H1 (cell line): ENCODE measurements at regions not wholly inside any gene's neighbourhood (a gene's known extent, or its start where the extent isn't known, plus 50 kb on each side); places are given as distances from the start of the nearest gene placed in this dataset.

Experiments used
- CEBPB ChIP-seq: IDR thresholded peaks from 2 replicates; pipeline ENCODE4 v1.6.1; 2012; ENCODE audit warnings: low read depth, low read length
- FOSL1 ChIP-seq: IDR thresholded peaks from 2 replicates; pipeline ENCODE4 v1.6.1; 2011; ENCODE audit warnings: mild to moderate bottlenecking, low read depth, low read length, moderate library complexity; ENCODE audit not compliant: insufficient read depth
- KDM1A ChIP-seq: fragments of 200-600, 300-600 bp; sonication (generic); IDR thresholded peaks from 2 replicates; pipeline ENCODE4 v1.7.1; 2016; ENCODE audit warnings: mild to moderate bottlenecking, low read length, borderline replicate concordance
- NRF1 ChIP-seq: IDR thresholded peaks from 2 replicates; pipeline ENCODE4 v1.6.1; 2011; ENCODE audit warnings: mild to moderate bottlenecking, low read depth, low read length, improper control_type of control experiment
- POLR2A ChIP-seq, 2 experiments: IDR thresholded peaks; 1 replicate in 1 of 2; 2 replicates in 1 of 2; pipeline ENCODE4 v1.6.1; 2011; ENCODE audit warnings: low read depth in 2 of 2, low read length in 2 of 2, mild to moderate bottlenecking in 2 of 2; ENCODE audit errors: control extremely low read depth in 1 of 2
- POLR2AphosphoS5 ChIP-seq: IDR thresholded peaks from 2 replicates; pipeline ENCODE4 v1.6.1; 2011; ENCODE audit warnings: low read depth, low read length
- TEAD4 ChIP-seq: IDR thresholded peaks from 2 replicates; pipeline ENCODE4 v1.6.1; 2012; ENCODE audit warnings: low read depth, low read length, inconsistent platforms, mixed read lengths
- TF ChIP-seq, protein P1 (sequence below): IDR thresholded peaks from 2 replicates; pipeline ENCODE4 v1.6.1; 2012; ENCODE audit warnings: inconsistent platforms
- TF ChIP-seq, protein P2 (sequence below): IDR thresholded peaks from 2 replicates; pipeline ENCODE4 v1.6.1; 2012; ENCODE audit warnings: inconsistent platforms

DNA sequence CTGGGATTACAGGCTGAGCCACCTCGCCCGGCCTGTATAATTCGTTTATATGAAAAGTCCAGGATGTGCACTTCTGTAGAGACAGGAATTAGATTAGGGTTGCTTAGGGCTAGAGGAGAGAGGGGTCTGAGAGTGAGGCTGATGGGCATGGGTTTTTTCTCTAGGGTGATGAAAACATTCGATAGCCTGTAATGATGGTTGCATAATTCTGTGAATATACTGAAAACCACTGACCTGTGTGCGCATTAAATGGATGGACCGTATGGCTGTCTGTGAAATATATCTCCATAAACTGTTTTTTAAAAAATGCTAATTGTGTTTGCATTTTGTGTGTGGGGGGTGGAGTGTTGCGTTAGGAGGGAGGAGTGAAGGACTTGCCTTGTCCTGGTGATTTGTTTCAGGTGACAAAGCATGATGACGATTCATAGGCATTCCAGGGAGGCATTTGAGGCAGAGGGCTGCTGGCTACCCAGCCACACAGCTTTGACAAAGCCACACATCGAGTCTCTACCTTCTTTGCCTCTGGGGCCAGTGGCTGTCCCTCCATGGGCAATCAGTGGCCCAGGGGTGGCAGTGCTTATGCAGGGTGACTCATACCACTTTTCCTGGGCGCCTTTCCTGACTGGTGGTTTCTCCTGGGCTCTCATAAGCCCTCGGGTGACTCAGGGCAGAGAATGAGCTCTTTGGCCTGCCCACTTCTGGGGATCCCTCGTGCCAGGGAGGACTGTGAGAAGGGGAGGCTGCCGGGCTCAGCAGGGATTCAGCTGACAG, 148.5 kb upstream of the WSCD1 start (continued):
- TF ChIP-seq, protein P1, sequence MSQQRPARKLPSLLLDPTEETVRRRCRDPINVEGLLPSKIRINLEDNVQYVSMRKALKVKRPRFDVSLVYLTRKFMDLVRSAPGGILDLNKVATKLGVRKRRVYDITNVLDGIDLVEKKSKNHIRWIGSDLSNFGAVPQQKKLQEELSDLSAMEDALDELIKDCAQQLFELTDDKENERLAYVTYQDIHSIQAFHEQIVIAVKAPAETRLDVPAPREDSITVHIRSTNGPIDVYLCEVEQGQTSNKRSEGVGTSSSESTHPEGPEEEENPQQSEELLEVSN = no peak
- TF ChIP-seq POLR2AphosphoS5 (no peak), TEAD4 (no peak), FOSL1 (no peak), POLR2A (IDR thresholded peaks at IDR 0.05; ENCODE audit: control extremely low read depth in 1 of 2, low read depth in 2 of 2, low read length in 2 of 2) (no peak), KDM1A (no peak), CEBPB (no peak), NRF1 (no peak)
- TF ChIP-seq, protein P2, sequence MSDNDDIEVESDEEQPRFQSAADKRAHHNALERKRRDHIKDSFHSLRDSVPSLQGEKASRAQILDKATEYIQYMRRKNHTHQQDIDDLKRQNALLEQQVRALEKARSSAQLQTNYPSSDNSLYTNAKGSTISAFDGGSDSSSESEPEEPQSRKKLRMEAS = no peak
